ENCODE measurements at regions not wholly inside any gene's neighbourhood (a gene's known extent, or its start where the extent isn't known, plus 50 kb on each side); places are given as distances from the start of the nearest gene placed in this dataset.

DNA sequence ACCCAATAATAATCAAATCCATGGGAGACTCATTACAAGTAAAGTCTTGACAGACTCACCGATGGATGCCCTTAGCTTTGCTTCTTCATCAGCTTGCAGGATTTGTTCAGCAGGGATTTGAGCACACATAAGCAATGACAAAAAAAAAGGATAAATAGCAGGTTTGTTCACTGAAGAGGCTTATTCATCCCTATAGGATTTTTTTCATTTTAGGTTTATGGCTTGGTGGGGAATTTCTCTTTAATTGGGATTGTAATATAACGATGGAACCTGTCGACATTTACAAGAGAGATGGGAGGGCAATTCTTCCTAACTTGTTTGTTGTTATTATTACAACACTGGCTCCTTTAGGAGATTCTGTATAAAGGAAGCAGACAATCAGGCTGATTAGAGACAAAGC lies 649.1 kb upstream of the PLXNA2 start:
- Histone ChIP-seq H3K36me3 (ENCODE audit: control insufficient read depth, insufficient read depth, low read length) (no peaks in the 10 kb centered on the region), H3K9me3 (replicated peaks; ENCODE audit: control insufficient read depth, low read depth, low read length) (no peaks in the 10 kb centered on the region), H3K27me3 (ENCODE audit: control insufficient read depth, insufficient read depth, low read length) (no peaks in the 10 kb centered on the region), H3K27ac (ENCODE audit: low read length) (no peak overlapping the region), H3K4me1 (ENCODE audit: control insufficient read depth, insufficient read depth, low read length) (no peaks in the 10 kb centered on the region), H3K4me3 (ENCODE audit: low read length) (no peak overlapping the region)
- no CpG with 5 or more reads among the region's 3 CpGs for WGBS (ENCODE audit: insufficient coverage)
- no peak for DNase-seq

DNA sequence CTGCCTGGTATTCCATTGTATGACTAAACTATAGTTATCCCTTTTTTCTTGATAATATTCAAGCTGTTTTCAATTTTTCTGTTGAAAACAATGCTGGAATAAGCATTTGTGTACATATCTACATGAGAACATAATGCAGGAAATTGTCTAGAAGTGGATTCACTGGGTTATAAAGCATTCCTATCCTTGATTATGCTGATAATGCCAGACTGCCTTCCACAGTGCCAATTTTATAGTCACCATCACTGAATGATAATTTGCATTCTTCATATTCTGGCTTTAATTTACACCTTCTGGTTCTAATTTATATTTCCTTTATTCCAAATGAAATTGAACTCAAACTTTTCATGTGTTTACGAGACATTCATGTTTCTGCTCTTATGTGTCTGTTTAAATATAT lies 651.0 kb upstream of the PLXNA2 start:
- no peaks in the 10 kb centered on the region for H3K9me3 ChIP-seq (replicated peaks; ENCODE audit: control insufficient read depth, low read depth, low read length)
- WGBS (ENCODE audit: insufficient coverage): no CpG with 5 or more reads among the region's 1 CpG
- no peak for DNase-seq

DNA sequence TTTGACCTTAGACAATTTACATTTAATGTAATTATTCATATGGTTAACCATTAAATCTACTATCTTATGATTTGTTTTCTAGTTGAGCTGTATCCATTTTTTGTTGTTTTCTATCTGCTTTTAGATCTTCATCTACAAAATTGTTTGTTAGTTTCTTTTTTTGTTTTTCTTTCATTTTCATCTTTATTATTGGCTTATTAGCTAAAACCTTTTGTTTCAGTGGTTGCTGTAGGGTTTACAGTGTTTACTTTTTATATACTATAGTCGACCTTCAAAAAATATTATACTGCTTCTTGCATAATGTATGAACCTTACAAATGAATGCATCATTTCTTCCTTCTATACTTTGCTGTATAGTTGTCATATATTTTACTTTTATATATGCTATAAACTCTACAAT lies 651.6 kb upstream of the PLXNA2 start:
- H3K27me3 ChIP-seq (ENCODE audit: control insufficient read depth, insufficient read depth, low read length): no peaks in the 10 kb centered on the region
- no peaks in the 10 kb centered on the region for H3K36me3 ChIP-seq (ENCODE audit: control insufficient read depth, insufficient read depth, low read length)
- no peak for DNase-seq
- WGBS (ENCODE audit: insufficient coverage): no CpG with 5 or more reads among the region's 1 CpG
- H3K4me3 ChIP-seq (ENCODE audit: low read length): no peak overlapping the region
- H3K9me3 ChIP-seq (replicated peaks; ENCODE audit: control insufficient read depth, low read depth, low read length): no peaks in the 10 kb centered on the region
- no peak overlapping the region for H3K27ac ChIP-seq (ENCODE audit: low read length)
- H3K4me1 ChIP-seq (ENCODE audit: control insufficient read depth, insufficient read depth, low read length): no peaks in the 10 kb centered on the region

More for the DNA sequence above, 651.0 kb upstream of the PLXNA2 start:
- no peaks in the 10 kb centered on the region for H3K4me1 ChIP-seq (ENCODE audit: control insufficient read depth, insufficient read depth, low read length)
- H3K36me3 ChIP-seq (ENCODE audit: control insufficient read depth, insufficient read depth, low read length): no peaks in the 10 kb centered on the region
- H3K4me3 ChIP-seq (ENCODE audit: low read length): no peak overlapping the region
- no peaks in the 10 kb centered on the region for H3K27me3 ChIP-seq (ENCODE audit: control insufficient read depth, insufficient read depth, low read length)
- H3K27ac ChIP-seq (ENCODE audit: low read length): no peak overlapping the region

DNA sequence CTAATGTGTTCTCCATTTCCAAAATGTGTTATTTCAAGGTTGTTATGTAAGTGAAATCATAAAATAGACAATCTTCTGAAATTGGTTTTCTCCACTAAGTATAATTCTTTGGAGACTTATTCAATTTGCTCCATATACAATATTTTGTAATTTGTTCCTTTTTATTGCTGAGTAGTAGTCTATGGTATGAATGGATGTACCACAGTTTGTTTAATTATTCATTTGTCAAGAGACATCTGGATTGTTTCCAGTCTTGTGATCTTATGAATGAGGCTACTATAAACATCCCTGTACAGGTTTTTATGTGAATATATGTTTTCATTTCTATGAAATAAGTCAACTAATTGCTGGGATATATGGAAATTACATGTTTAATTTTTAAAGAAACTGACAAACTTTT lies 652.6 kb upstream of the PLXNA2 start:
- no peaks in the 10 kb centered on the region for H3K27me3 ChIP-seq (ENCODE audit: control insufficient read depth, insufficient read depth, low read length)
- no peak for DNase-seq
- no peaks in the 10 kb centered on the region for H3K4me1 ChIP-seq (ENCODE audit: control insufficient read depth, insufficient read depth, low read length)
- H3K27ac ChIP-seq (ENCODE audit: low read length): no peak overlapping the region
- no peaks in the 10 kb centered on the region for H3K36me3 ChIP-seq (ENCODE audit: control insufficient read depth, insufficient read depth, low read length)
- H3K9me3 ChIP-seq (replicated peaks; ENCODE audit: control insufficient read depth, low read depth, low read length): no peaks in the 10 kb centered on the region
- H3K4me3 ChIP-seq (ENCODE audit: low read length): no peak overlapping the region

DNA sequence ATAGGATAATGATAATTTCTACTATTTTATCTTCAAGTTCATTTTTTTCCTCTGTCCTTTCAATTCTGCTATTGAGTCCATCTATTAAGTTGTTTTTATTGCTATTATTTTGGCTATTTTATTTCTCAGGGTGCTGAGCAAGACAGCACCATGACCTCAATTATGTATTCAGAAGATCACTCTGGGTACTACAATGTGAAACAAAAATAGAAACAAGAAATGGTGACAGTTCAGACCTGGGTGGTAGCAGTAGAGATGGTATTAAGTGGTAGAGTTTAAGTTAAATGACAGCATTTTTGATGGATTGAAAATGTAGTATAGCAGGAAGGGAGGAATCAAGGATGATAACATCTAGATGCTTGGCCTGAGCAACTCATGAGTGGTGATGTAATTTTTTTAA lies 655.3 kb upstream of the PLXNA2 start:
- H3K9me3 ChIP-seq (replicated peaks; ENCODE audit: control insufficient read depth, low read depth, low read length): no peaks in the 10 kb centered on the region
- no peak for DNase-seq
- H3K4me1 ChIP-seq (ENCODE audit: control insufficient read depth, insufficient read depth, low read length): no peaks in the 10 kb centered on the region
- no peak overlapping the region for H3K4me3 ChIP-seq (ENCODE audit: low read length)
- H3K27me3 ChIP-seq (ENCODE audit: control insufficient read depth, insufficient read depth, low read length): no peaks in the 10 kb centered on the region
- H3K36me3 ChIP-seq (ENCODE audit: control insufficient read depth, insufficient read depth, low read length): no peaks in the 10 kb centered on the region
- no peak overlapping the region for H3K27ac ChIP-seq (ENCODE audit: low read length)

DNA sequence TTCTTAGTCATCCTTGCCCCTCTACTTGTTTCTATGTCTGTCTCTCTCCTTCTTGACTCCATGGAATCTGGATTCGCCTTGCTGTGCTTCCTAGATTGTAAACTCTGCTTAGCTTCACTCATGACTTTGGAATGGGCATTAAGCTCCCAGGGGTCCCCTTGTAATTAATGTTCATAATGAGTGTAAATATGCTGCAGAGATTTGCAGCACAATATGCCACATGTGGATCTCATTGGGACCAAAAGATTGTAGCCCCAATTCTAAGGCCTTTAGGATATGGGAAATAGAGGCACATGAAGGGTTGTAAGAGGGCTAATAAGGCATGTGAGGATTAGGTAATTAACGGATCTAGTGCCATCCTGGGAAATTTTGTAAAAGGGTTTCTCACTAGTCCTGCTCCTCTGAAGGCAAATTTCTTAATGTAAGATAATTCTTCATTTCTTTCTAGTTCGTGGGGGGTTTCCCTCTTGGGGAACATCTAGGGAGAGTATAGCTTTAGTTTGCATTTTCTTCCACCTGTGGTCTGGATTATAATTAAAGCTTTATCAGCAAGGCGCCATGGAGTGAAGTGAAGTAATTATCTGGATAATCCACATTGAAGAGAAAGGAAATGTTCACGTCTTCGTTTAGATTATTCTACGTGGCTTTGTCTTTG lies 659.2 kb upstream of the PLXNA2 start:
- Histone ChIP-seq H3K4me3 (ENCODE audit: low read length) (no peak overlapping the region), H3K27ac (ENCODE audit: low read length) (no peak overlapping the region), H3K4me1 (ENCODE audit: control insufficient read depth, insufficient read depth, low read length) (no peaks in the 10 kb centered on the region), H3K27me3 (ENCODE audit: control insufficient read depth, insufficient read depth, low read length) (no peaks in the 10 kb centered on the region), H3K9me3 (replicated peaks; ENCODE audit: control insufficient read depth, low read depth, low read length) (no peaks in the 10 kb centered on the region), H3K36me3 (ENCODE audit: control insufficient read depth, insufficient read depth, low read length) (no peaks in the 10 kb centered on the region)
- WGBS (ENCODE audit: insufficient coverage): 100% methylated on average over 2 of the region's 7 CpGs
- no peak for DNase-seq

DNA sequence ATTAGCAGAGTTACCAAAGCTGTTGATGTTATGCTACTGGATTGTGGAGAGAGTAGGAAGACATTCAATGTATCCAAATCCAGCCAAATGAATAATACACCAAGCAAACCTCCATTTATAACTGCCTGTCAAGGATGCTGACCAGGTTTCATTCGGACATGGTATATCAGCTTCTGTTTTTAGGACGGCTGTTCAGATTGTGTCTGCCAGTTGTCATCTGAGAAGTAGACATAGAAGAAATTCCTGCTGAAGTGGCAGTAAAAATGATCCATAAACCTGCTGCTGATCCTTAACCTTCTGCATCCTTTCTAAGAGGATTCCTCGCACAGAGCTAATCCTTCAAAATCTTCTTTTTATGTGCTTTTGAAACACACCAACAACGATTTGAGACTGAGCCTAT lies 663.6 kb upstream of the PLXNA2 start:
- H3K27me3 ChIP-seq (ENCODE audit: control insufficient read depth, insufficient read depth, low read length): no peaks in the 10 kb centered on the region
- no peaks in the 10 kb centered on the region for H3K4me1 ChIP-seq (ENCODE audit: control insufficient read depth, insufficient read depth, low read length)
- WGBS (ENCODE audit: insufficient coverage): no CpG with 5 or more reads among the region's 4 CpGs
- H3K27ac ChIP-seq (ENCODE audit: low read length): no peak overlapping the region
- no peaks in the 10 kb centered on the region for H3K9me3 ChIP-seq (replicated peaks; ENCODE audit: control insufficient read depth, low read depth, low read length)
- DNase-seq: no peak
- no peaks in the 10 kb centered on the region for H3K36me3 ChIP-seq (ENCODE audit: control insufficient read depth, insufficient read depth, low read length)
- H3K4me3 ChIP-seq (ENCODE audit: low read length): no peak overlapping the region

DNA sequence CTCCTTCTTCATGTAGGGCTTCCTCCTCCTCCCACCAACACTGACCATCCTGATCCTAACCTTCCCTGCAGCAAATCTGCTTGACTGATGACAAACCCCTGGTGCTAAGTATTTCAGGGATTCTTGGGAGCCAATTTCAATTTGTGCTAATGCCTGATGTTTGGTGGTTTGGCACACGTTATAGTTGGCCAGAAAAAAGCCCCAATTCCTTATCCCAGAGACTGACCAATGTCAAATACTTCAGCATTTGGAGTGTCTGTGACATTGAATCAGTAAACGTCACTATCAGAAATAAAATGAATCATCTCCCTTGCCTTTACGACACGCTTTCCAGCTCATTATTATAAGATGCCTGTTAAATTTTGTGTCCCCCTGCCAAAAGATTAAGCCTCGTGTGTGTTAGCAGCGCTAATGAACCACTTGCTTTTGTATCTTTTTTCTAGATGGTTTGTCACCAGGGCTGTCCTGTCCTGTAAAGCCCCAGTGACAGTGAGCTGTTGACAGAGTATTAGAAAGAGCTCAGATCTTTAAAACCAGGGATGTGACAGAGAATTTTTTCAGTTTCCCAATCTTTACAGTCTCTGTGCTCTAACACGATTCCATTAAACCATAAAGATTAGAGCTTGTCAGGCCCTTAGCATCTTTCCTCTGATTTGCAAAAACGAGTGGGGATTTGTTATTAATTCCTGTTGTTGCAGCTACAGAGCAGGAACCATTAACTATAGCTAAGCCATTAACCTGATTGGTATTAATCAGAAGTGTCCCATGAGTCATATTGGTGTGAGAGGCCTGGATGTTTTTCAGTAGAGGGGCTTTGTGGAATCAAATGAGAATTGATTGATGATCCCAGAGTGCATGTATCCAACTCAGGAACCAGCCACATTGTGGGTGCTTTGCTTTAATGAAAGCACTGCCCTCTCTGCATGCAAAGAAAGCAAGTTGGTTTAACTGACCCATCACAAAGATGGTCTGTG lies 665.1 kb upstream of the PLXNA2 start:
- Histone ChIP-seq H3K27me3 (ENCODE audit: control insufficient read depth, insufficient read depth, low read length) (no peaks in the 10 kb centered on the region), H3K4me1 (ENCODE audit: control insufficient read depth, insufficient read depth, low read length) (no peaks in the 10 kb centered on the region), H3K27ac (ENCODE audit: low read length) (no peak overlapping the region), H3K36me3 (ENCODE audit: control insufficient read depth, insufficient read depth, low read length) (no peaks in the 10 kb centered on the region), H3K4me3 (ENCODE audit: low read length) (no peak overlapping the region), H3K9me3 (replicated peaks; ENCODE audit: control insufficient read depth, low read depth, low read length) (no peaks in the 10 kb centered on the region)
- DNase-seq: no peak
- 48% methylated on average over 3 of the region's 8 CpGs for WGBS (ENCODE audit: insufficient coverage)

DNA sequence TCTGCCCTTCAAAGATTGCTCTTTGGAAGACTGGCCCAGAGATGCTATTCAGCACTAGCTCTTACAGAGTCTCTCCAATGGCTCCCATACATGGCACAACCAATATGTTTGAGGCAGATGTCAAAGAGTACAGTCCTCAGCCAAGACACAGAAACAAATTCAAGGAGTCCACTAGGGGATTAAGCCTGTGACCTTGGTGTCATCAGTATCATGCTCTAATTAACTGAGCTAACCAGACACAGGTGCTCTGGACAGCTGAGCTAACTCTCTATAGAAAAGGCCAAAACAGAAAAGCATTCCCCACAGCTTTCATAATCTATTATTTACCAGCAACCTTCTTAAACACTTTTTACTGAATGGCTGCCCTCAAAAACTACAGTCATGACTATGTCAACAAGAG lies 666.0 kb upstream of the PLXNA2 start:
- Histone ChIP-seq H3K4me1 (ENCODE audit: control insufficient read depth, insufficient read depth, low read length) (no peaks in the 10 kb centered on the region), H3K4me3 (ENCODE audit: low read length) (no peak overlapping the region), H3K36me3 (ENCODE audit: control insufficient read depth, insufficient read depth, low read length) (no peaks in the 10 kb centered on the region), H3K9me3 (replicated peaks; ENCODE audit: control insufficient read depth, low read depth, low read length) (no peaks in the 10 kb centered on the region), H3K27ac (ENCODE audit: low read length) (no peak overlapping the region), H3K27me3 (ENCODE audit: control insufficient read depth, insufficient read depth, low read length) (no peaks in the 10 kb centered on the region)
- no peak for DNase-seq

DNA sequence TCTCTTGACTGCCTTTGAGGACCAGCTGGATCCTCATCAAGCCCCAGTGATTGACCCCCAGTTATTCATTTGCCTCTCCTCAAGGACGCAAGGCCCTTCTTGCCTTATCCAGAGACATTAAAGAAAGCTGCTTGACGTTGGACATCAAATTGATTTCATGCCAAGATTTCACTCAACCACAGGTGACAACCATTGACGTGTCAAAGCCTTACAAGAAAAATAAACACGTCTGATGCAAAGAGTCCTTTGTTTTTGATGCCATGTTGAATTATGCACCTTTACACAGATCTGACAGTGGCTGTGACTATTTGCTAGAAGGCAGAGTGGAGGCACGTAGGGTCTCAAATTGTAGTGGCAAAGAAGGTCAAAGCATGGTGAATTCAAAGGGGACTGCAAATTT lies 666.2 kb upstream of the CAMK1G start:
- H3K9me3 ChIP-seq (replicated peaks; ENCODE audit: control insufficient read depth, low read depth, low read length): no peaks in the 10 kb centered on the region
- H3K27me3 ChIP-seq (ENCODE audit: control insufficient read depth, insufficient read depth, low read length): no peaks in the 10 kb centered on the region
- H3K36me3 ChIP-seq (ENCODE audit: control insufficient read depth, insufficient read depth, low read length): no peaks in the 10 kb centered on the region
- no peak overlapping the region for H3K4me3 ChIP-seq (ENCODE audit: low read length)
- DNase-seq: no peak
- no peak overlapping the region for H3K27ac ChIP-seq (ENCODE audit: low read length)
- 62% methylated on average over 4 of the region's 5 CpGs for WGBS (ENCODE audit: insufficient coverage)
- H3K4me1 ChIP-seq (ENCODE audit: control insufficient read depth, insufficient read depth, low read length): no peaks in the 10 kb centered on the region
